HG02973 (cell line): ENCODE measurements at regions not wholly inside any gene's neighbourhood (a gene's known extent, or its start where the extent isn't known, plus 50 kb on each side); places are given as distances from the start of the nearest gene placed in this dataset.
"Not testable (repeated sequence)": the region's sequence is repeated elsewhere in the genome, so short reads cannot be mapped to it uniquely, and the experiment has no call there.

Source experiments
- ATAC-seq: cut with Tn5 transposase; IDR thresholded peaks from one replicate; pipeline ENCODE4 v1.9.1; 2021; ENCODE audit warnings: moderate library complexity; ENCODE audit not compliant: unreplicated experiment

DNA sequence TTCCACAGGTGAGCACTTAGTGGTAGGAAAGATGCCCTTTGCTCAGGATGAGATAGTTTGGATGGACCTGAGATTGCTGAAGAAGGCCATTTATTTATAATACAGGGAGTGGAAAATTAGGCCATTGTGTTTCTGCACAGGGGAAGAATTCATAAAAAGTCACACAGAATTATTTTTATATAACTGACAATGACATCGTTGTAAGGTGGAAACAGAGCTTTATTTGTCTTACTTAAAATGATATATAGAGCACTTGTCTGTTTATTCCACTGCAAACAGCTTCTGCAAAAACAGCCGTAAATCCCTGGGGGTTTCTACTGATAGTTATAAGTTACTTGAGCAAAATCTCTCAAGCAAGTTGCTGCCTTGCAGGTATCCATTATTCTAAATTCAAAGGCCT, 158.1 kb upstream of the ZNF521 start:
- ATAC-seq = no peak

DNA sequence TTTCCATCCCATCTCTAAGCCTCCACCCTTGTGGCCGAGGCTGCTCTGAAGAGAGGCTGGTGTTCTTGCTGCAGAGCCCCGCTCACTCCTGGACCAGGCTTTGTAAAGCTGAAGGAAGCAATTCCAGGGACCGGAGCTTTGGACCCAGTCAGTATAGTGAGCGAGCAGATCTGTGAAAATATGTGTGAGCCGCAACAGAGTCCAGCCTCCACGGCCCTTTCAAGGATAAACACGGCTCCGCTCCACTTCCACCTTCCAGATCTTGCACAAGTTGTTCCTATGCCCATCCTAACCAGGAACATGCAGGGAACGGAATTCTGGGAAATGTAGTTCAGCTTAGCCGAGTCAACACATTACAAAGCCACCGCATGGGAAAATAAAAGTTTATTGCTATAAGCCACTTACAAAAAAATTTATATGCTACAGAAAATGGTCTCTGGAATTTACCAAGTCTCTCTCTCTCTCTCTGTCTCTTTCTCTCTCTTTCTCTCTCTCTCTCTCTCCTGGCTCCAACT, 151.7 kb upstream of the ZNF521 start:
- ATAC-seq = no peak

DNA sequence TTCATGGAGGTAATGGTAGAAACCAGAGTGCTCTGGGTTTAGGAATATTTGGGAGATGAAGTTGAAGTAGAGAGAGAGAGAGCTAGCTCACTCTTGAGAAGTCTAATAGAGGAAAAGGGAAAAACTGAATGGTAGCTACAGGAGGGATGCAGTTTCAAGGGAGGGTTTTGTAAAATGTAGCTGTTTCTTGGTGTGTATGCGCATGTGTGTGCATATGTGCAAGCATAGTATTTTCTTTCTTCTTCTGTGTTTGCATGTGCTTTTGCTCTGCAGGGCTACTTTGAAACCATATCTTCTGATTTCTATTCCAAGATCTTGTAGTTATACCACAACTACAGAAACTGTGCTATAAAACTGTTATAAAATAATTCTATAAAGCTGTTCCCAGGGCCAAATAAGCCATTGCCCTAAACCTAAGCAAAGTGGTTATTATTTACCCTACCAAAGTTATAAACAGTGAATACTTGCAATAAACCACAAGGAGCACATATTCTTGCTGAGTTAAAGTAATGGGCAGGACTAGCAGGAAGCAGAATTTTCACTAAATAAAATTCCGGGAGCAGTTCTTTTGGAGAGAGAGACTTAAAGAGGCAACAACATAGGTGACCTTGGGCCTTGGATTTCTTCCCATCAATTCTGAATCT, 145.3 kb upstream of the ZNF521 start:
- no peak for ATAC-seq

DNA sequence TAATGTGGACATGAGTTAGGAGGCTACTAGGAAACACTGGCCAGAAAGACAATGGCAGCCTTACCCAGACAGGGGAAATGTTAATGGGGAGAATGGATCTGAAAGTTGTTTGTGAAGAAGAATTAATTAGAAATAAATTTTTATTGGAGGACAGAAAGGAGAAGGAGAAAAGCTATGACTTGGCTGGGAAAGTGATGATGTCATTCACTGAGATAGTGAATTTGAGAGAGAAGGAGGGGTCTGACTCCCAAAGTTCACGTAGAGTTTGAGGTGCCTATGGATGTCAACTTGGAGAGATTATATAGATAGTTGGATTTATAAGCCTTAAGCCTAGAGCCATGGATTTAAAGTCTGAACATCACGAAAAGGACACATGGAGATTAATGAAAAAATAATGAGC, 144.6 kb upstream of the ZNF521 start:
- ATAC-seq = no peak

DNA sequence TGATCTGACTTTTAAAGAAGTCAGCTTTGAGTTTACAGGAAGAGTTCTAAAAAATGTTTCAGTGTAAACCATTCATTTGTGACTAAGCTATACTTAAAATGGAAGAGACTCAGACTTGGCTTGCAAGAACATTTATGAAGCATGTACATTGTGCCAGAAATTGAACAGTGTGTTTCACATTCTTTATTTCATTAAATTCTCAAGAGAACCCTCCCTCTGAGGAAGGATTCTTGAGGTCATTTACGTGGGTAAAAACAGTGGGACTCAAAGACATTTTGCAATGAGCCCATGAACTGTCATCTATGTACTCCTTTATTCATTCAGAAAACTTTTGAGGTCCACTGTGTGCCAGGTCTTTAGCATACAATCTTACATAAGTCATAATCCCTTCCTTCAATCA, 143.6 kb upstream of the ZNF521 start:
- ATAC-seq = no peak

DNA sequence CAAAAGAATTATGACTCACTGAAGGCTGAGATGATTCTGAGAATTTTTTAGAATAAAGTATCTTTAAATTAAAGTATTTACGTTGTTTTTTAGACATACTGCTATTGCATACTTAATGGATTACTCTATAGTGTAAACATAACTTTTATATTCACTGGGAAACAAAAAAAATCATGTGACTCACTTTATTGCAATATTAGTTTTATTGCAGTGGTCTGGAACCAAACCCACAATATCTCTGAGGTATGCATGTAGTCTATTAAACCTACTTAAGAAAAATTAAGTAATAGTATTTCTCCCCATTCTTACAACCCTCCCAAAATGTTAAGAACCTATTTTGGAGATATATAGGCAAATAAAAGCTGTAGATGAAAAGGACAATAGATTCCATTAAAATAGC, 142.9 kb upstream of the ZNF521 start:
- ATAC-seq = no peak

DNA sequence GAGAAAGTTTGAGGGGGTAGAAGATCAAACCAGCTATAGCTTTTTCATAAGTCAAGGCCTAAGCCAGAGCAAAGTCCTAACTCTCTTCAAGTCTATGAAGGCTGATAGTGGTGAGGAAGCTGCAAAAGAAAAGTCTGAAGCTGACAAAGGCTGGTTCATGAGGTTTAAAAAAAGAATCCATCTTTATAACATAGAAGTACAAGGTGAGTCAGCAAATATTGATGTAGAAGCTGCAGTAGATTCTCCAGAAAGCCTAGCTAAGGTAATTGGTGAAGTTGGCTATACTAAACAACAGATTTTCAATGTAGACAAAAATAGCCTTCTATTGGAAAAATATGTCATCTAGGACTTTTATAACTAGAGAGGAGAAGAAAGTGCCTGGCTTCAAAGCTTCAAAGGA, 141.4 kb upstream of the ZNF521 start:
- ATAC-seq = no peak

DNA sequence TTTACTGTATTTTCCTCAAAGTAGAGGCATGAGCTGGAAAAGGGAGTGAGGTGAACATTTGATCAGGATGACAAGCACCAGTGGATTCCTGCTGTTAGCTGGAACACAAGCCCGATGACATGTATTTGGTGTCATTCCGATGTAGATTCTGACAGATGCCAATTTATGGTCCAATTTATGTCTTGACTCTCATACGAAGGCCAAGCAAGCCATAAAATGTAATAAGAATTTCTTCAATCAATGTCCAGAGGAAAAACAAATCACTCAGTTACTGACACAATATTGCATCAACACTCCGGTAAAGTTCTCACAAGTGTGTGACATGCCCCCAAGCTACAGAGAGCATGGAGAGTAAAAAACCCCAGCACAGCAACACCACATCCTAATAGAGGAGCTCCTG, 138.3 kb upstream of the ZNF521 start:
- ATAC-seq = no peak

DNA sequence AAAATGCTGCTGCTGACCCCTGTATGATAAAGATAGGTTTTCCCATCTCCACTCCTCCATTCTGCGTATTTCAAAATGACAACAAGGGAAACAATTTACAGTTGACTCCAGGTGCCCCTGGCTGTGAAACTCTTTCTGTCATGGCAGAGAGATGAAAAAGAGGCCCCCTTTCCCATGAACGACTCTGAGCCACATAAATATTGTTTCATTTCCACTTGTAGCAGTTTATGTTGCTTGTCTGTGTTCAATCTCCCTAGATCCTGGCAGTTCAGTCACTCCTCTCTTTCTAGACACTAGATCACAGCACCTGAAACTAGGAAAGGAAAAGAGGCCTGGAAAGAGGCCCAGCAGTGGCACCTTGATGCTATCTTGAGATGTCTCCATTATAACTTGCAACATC, 121.0 kb upstream of the ZNF521 start:
- no peak for ATAC-seq

DNA sequence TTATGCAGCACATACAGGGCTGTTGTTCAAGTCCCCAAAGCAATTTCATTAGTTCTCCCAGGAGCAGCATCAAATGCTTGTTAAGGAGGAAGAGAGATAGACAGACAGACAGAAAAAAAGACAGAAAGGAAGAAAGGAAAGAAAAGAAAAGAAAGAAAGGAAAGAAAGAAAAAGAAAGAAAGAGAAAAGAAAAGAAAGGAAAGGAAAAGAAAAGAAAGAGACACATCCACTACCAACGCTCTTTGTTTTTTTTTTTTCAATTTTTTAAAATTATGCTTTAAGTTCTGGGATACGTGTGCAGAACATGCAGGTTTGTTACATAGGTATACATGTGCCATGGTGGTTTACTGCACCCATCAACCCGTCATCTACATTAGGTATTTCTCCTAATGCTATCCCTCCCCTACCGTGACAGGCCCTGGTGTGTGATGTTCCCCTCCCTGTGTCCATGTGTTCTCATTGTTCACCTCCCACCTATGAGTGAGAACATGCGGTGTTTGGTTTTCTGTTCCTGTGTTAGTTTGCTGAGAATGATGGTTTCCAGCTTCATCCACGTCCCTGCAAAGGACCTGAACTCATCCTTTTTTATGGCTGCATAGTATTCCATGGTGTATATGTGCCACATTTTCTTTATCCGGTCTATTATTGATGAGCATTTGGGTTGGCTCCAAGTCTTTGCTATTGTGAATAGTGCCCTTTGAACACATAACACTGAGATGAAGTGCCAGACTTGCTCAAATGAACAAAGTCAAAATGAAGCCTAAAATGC, 119.0 kb upstream of the ZNF521 start:
- not testable (repeated sequence) for ATAC-seq

DNA sequence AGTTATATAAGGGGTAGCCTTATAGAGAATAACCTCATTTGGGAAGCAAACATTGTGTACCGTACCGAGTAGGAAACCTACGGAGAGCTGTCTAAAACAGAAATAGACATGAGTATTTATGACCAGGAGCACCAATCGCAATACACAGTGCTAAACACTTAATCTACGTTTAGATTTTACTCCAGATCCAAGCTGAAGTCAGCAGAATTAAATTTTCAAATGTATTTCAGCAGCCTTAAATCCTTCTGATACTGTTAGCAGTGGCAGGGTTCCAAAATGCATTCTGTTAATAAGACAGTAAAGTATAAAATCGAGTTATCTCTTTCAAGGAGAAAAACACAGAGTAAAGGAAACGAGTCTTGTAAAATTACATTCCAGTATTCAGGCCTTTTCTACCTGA, 118.1 kb upstream of the ZNF521 start:
- ATAC-seq = no peak

DNA sequence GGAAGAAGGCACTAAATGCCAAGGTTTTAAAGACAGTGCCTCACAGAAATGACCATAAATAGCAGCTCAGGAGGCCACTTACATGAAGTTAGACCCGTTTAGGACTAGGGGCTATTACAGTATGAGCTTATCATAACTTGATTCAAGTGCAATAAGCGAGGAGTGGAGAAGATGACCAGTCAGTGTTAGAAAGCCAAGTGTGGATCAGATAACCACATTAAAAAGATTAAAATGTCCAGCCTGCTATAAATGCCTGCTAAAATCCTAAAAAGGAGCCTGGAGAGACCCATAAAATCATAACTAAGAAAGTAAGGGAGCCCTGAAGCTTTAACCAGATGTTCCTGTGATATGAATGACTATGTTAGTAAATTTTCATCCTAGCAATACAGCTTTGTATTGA, 117.5 kb upstream of the ZNF521 start:
- no peak for ATAC-seq

DNA sequence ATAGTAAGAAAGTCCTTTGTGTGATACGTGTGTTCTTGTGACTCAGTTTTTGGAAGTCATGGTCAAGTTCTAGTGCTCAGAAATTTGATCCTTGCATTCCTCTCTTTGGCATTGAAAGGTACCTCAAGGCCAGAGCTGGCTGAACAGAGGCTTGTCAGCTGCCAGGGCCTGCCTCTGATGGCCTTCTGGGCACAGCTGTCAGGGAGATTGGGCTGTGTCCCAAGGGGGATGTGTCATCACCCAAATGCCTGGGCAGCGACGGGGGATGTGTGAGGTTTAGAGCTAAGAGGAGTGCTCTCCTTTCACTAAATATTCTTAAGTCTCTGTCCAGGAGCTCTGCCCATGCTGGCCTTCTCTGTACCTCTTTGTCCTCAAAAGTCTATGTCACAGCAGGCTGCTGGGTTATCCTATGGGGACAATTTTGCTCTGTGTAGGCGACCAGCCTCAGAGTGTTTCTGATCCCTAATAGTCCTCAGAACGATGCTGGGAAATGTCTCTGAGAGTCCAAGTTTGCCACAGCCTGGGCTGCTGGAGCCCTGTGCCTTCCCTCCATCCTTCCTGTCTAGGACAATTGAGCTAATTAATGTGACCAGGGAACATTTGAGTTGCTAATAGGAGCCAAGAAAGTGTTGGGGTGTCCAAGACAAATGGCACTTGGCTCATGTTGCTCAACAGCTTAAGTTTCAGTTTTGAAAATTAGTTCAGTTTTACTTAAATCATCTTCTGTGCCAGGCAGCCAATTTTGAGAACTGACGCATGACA, 115.4 kb upstream of the ZNF521 start:
- no peak for ATAC-seq

DNA sequence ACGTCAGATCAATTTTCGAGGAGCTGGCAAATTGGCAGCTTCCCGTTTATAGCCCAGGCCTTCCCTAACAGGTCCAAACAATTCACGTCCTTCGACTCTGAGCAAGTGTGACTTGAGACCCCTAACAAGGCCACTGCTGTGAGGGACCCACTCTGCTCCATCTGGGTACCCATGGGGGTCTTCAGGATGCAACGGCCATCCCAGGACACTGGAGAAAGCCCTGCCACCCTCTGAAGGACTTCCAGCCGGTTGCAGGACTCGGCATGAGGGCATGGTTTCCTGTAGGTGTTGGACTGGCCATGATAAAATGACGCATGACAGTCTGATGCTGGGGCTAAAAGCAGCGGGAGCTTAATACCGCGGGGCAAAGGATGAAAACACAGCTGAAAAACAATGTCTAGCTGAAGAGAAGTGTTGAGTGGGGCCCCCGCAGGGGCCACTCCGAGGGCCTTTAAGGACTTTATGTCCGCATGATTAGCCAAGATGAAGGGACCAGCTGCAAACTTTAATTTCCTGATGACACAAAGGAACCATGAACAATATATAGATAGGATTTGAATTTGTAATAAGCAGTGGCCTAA, 113.3 kb upstream of the ZNF521 start:
- no peak for ATAC-seq

DNA sequence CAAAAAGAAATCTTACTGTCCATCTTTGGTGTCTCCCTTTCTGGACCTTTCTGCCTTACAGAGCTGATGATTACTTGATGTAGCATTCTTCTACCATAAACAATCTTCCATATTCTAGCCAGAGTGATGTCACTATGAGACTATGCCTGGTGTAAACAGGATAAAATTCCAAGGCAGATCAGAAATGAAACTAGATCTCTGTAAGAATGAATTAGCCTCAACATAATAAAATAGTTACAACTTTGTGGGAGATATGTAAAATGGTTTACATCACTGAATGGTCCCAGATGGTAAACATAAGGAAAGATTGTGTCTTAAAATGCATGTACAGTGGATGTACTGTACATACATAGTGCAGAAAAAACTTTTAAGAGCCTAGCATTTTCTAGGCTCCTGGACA, 112.3 kb upstream of the ZNF521 start:
- no peak for ATAC-seq

DNA sequence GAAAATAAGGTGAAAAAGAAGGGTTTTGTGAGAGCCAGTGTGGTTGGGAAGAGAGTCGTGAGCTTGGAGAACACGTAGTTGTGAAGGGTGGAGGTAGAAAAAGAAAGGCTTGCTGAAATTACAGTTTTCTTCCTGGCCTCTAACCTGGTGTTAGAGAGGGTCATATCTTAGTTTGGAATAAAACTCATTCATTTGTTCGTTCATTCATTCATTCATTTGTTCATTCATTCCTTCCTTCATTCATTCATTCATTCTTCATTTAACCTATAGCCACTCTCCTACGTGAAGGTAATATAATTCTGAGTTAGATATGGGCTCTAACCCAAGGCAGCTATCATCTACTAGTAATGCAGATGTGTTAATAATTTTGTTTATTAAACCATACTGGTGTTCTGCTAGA, 111.8 kb upstream of the ZNF521 start:
- no peak for ATAC-seq

DNA sequence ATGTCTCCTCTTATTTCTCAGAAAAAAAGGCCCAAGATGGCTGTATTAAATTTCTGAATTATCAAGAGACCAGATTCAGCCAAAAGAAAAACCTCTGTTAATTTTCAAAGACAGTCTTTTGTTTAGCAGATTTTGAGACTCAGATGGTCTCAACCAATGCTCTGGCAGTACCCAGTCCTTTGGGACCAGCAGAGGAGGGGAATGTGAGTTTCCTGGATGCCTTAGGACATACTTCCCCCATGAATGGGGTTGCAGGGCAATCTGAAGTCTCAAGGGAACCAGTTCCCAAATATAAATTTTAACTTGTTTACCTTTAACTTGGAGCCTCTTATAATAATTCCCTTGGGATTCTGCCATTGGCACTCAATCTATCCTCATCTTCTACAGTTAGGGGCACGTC, 107.8 kb upstream of the ZNF521 start:
- ATAC-seq = no peak

DNA sequence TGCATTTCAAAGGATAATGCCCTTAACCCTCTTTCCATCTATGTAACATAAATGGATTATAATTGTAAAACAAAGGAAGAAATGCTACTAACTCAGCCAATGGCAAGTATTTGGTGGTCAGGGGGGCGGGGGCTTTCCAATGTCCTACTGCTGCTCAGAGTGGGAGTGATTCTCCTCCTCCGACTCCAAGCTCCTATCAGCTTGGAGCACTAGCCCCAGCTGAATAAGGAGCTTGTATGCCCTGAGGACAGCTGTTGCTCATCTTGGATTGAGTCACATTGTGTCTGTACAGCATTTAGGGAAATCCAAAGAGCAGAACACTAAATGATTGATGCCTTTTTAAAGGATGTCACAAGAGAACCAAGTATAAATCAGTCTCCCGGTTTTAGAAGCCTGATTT, 105.6 kb upstream of the ZNF521 start:
- ATAC-seq = no peak

DNA sequence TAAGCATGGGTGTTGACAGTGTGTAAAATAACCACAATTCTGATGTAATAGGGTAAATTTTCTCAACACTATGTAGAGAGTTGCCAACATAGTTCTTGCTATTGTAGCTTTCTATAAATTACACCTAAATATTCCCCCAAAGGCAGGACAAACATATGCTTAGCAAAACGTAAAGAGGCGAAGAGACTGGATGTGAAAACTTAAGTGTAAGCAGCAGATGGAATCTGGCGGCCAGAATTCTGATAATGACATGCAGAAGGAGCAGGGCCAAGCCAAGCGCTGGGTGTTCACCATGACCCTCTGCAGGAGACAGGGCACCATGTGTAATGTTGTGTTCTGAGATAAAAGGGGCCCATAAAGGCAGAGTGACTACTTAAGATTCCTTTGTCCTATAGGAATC, 105.2 kb upstream of the ZNF521 start:
- no peak for ATAC-seq

DNA sequence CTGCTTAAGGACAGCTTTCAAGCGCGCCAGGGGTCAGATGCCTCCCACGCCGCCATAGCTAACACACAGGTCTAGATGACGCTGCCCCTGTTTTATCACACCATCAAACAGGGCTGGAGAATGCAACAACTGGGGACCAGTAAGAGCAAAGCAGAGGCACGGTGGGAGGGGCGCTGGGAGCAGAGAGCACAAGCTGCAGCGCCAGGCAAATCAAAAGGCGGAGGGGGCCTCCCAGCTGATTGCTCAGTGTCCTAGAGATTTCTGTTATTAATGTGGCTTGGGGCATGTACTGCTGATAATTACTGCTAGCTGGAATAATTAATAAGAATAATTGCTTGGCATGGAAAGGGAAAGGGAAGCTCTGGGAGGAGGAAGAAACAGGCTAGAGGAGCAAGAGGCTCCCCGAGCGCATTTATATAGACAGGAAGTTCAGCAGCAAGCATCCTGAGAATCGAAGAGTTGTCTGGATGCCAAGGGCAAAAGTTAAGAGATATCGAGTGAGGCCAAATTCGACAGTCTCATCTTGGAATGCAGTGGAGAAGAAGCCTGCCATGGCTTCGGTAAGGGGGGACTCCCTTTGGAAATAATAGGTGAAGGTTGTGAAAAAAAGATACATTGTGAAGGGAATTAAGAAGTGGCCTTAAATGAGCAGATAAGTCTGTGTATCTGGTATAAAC, 104.5 kb upstream of the ZNF521 start:
- no peak for ATAC-seq

DNA sequence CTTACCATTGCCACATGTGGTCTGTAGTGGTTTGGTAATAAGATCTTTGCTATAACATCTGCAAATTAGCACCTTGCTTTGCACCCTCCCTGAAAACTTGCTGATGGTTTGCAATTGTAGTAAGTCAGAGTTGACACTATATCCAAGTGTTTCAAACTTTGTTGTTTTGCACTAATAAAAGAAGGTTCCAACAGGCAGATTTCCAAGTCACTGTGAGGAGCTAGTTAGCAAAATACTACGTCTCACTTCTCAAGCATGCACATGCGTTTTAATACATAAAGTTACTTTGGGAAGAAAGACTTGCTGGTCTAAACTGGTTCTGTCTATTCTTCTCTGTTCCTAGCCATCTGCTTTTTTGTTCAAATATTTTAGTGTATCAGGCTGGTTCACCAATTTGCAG, 103.7 kb upstream of the ZNF521 start:
- no peak for ATAC-seq
